GM12873 (cell line): ENCODE measurements at regions not wholly inside any gene's neighbourhood (a gene's known extent, or its start where the extent isn't known, plus 50 kb on each side); places are given as distances from the start of the nearest gene placed in this dataset.

Source experiments
- TF ChIP-seq, protein P1 (sequence below): IDR thresholded peaks from 2 replicates; pipeline ENCODE4 v1.5.1; 2012; ENCODE audit warnings: low read depth, mild to moderate bottlenecking, moderate library complexity, low read length, control low read depth; ENCODE audit not compliant: insufficient read depth; ENCODE audit errors: missing control alignments

GRCh38 chr2:88281302-88282217 lies 111.4 kb downstream of the THNSL2 start:
- TF ChIP-seq, protein P1, sequence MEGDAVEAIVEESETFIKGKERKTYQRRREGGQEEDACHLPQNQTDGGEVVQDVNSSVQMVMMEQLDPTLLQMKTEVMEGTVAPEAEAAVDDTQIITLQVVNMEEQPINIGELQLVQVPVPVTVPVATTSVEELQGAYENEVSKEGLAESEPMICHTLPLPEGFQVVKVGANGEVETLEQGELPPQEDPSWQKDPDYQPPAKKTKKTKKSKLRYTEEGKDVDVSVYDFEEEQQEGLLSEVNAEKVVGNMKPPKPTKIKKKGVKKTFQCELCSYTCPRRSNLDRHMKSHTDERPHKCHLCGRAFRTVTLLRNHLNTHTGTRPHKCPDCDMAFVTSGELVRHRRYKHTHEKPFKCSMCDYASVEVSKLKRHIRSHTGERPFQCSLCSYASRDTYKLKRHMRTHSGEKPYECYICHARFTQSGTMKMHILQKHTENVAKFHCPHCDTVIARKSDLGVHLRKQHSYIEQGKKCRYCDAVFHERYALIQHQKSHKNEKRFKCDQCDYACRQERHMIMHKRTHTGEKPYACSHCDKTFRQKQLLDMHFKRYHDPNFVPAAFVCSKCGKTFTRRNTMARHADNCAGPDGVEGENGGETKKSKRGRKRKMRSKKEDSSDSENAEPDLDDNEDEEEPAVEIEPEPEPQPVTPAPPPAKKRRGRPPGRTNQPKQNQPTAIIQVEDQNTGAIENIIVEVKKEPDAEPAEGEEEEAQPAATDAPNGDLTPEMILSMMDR = no peak

GRCh38 chr2:88269836-88270235 lies 99.7 kb downstream of the THNSL2 start:
- TF ChIP-seq, protein P1 = no peak

GRCh38 chr2:88265352-88266303 lies 95.5 kb downstream of the THNSL2 start:
- TF ChIP-seq, protein P1 = no peak

GRCh38 chr2:88263861-88264260 lies 93.7 kb downstream of the THNSL2 start:
- TF ChIP-seq, protein P1 = no peak

- TF ChIP-seq, protein P1 = no peak
Measured at GRCh38 chr2:88261725-88262124, 91.6 kb downstream of the THNSL2 start.

DNA sequence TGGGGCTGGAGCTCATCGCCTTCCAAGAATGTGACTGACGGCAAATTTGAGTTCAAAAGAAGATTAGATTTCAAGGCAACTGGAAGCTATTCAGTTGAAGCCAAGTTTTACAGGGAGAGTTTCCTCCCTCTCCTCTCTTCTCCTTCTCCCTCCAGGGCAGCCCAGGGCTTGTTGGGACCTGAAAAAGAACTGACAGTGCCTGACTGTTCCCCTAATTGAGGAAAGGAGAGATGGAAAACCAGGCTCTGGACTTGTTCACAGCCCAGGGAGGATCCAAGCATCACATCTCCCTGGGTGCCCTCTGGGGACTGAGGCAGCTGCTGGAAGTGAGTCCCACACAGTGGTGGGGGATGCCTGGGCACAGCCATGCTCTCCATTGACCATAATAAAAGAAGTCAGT lies 88.1 kb downstream of the THNSL2 start:
- TF ChIP-seq, protein P1 = no peak

DNA sequence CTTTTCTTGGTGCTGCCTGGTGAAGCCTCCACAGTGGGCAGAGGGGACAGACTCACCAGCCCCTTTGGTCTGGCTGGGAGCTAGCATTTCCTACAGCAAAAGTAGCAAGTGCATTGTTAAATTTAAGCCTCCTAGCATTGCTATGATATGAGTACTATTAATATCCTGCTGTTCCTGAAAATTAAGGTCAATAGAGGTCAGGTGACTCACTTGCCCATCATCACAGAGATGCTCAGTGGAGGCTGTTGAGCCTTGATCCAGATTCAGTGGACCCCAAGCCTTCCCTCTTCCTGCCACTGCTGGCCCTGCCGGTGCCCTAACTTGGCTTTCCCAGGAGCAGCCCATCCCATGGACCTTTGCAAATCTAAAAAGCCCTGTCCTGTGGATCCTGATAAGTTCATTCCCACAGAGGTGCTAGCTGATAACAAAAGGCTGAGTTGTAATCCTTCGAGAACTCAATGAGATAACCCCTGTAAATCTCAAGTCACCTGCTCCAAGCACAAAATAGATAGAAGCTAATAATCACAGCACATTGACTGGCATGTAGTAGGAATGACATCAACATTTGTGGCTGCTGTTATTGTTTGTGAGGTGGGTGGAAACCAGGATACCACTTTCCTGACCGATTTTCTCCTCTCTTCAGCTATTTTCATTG lies 84.4 kb downstream of the THNSL2 start:
- TF ChIP-seq, protein P1 = no peak
